ENCODE measurements at regions not wholly inside any gene's neighbourhood (a gene's known extent, or its start where the extent isn't known, plus 50 kb on each side); places are given as distances from the start of the nearest gene placed in this dataset.
"Not testable (repeated sequence)": the region's sequence is repeated elsewhere in the genome, so short reads cannot be mapped to it uniquely, and the experiment has no call there.

GRCh38 chr7:138208864-138209263, 132.6 kb downstream of the AKR1D1 start:
- TF ChIP-seq, protein P1, sequence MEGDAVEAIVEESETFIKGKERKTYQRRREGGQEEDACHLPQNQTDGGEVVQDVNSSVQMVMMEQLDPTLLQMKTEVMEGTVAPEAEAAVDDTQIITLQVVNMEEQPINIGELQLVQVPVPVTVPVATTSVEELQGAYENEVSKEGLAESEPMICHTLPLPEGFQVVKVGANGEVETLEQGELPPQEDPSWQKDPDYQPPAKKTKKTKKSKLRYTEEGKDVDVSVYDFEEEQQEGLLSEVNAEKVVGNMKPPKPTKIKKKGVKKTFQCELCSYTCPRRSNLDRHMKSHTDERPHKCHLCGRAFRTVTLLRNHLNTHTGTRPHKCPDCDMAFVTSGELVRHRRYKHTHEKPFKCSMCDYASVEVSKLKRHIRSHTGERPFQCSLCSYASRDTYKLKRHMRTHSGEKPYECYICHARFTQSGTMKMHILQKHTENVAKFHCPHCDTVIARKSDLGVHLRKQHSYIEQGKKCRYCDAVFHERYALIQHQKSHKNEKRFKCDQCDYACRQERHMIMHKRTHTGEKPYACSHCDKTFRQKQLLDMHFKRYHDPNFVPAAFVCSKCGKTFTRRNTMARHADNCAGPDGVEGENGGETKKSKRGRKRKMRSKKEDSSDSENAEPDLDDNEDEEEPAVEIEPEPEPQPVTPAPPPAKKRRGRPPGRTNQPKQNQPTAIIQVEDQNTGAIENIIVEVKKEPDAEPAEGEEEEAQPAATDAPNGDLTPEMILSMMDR (IDR thresholded peaks at IDR 0.05; ENCODE audit: low read depth, low read length), result no peak
- H3K4me3 ChIP-seq (replicated peaks in 1 of 2; ENCODE audit: low read depth in 2 of 2, low read length in 2 of 2), result no peak overlapping the region
- DNase-seq (ENCODE audit: low read depth in 2 of 2), result no peak

DNA sequence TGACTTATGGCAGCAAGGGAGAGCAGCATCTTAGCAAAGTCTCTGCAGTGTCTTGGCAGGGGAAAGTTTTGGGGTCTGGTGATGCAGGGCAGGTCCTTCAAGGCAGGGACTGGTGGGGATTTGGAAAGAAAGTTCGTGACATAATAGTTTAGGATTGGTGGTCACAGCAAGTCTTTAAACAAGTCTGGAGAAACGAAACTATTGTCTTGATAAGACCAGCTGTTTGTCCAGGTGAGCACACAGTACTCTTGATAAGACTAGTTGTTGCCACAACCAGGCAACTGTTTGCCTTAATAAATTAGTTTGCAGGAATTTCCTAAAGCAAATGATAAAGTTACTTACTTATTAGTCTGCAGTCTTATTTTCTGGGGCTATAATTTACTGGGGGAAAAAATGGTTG, 136.1 kb downstream of the AKR1D1 start:
- DNase-seq (ENCODE audit: low read depth in 2 of 2), result no peak
- H3K4me3 ChIP-seq (replicated peaks in 1 of 2; ENCODE audit: low read depth in 2 of 2, low read length in 2 of 2), result no peak overlapping the region
- TF ChIP-seq, protein P1 (IDR thresholded peaks at IDR 0.05; ENCODE audit: low read depth, low read length), result no peak

DNA sequence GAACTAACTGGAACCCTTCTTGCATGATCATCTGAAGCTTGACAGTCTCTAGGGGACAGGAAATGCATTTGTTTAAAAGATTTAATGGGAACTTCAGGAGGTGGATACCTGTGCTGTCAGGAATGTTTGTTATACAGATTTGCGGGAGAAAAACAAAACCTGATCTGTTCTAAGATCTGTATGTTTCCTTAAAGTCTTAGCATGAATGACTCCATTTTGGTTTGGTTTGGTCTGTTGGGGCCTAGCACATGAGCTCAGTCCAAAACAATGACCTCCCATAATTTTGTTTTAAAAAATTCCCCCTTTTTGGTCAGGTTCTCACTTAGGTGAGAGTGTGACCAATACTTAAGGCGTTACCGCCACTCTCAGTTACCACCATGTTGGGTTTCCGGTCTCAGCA, 138.7 kb downstream of the AKR1D1 start:
- H3K4me3 ChIP-seq (replicated peaks in 1 of 2; ENCODE audit: low read depth in 2 of 2, low read length in 2 of 2), result no peak overlapping the region
- no peak for DNase-seq (ENCODE audit: low read depth in 2 of 2)
- TF ChIP-seq, protein P1 (IDR thresholded peaks at IDR 0.05; ENCODE audit: low read depth, low read length), result no peak

- H3K4me3 ChIP-seq (replicated peaks in 1 of 2; ENCODE audit: low read depth in 2 of 2, low read length in 2 of 2); DNase-seq (ENCODE audit: low read depth in 2 of 2): not testable (repeated sequence)
These were observed 144.1 kb downstream of the AKR1D1 start for GRCh38 chr7:138220321-138220720.

- H3K4me3 ChIP-seq (replicated peaks in 1 of 2; ENCODE audit: low read depth in 2 of 2, low read length in 2 of 2); DNase-seq (ENCODE audit: low read depth in 2 of 2): not testable (repeated sequence)
These were observed 145.1 kb downstream of the AKR1D1 start for GRCh38 chr7:138221388-138221787.

DNA sequence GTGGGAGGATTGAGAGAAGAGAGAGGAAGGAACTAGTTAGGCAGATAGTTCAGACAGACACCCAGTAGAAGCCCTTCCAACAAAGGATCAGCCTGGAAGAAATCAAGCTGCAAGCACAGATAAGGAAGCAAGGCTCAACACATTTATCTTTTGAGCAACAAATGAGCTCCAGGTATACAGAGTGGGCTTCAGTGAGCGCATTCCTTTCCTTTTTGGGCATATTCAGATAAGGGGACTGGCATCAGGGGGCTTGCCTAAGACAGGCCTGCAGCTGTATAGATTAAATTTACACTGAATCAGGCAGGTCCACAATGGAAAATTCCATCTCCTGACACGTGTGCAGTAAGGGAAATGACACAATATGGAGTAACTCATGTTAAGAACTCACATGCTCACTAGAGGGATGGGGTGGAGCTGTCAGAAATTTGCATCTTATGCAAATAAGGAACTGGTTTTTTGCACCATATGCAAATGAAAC, 147.2 kb downstream of the AKR1D1 start:
- no peak overlapping the region for H3K4me3 ChIP-seq (replicated peaks in 1 of 2; ENCODE audit: low read depth in 2 of 2, low read length in 2 of 2)
- TF ChIP-seq, protein P1 (IDR thresholded peaks at IDR 0.05; ENCODE audit: low read depth, low read length), result no peak
- no peak for DNase-seq (ENCODE audit: low read depth in 2 of 2)

DNA sequence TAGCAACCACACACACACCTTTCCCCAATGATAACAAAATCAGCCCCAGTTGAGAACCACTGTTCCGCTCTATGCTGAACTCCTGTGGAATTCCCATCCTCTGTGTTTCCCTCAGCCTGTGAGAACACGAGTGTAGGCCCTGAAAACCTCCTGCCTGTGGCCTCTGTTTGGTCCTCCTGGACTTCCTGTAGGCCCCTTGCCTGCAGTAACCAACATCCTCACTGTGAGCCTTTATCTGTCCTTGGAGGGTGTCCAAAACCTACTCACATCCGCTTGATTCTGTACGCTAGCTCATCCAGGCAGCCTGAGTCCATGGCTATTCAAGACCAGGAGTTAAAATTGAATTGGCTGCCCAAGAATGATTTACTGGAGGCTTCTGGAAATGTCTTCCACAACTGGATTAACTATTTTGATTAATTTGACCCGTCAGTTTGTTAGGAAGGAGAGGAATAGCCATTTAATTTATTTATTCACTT, 149.8 kb downstream of the AKR1D1 start:
- TF ChIP-seq, protein P1 (IDR thresholded peaks at IDR 0.05; ENCODE audit: low read depth, low read length), result no peak
- DNase-seq (ENCODE audit: low read depth in 2 of 2), result peak; percentile 90 to 97
- no peak overlapping the region for H3K4me3 ChIP-seq (replicated peaks in 1 of 2; ENCODE audit: low read depth in 2 of 2, low read length in 2 of 2)

GRCh38 chr7:138226745-138227279, 150.6 kb downstream of the AKR1D1 start:
- DNase-seq (ENCODE audit: low read depth in 2 of 2), result no peak
- TF ChIP-seq, protein P1 (IDR thresholded peaks at IDR 0.05; ENCODE audit: low read depth, low read length), result no peak
- H3K4me3 ChIP-seq (replicated peaks in 1 of 2; ENCODE audit: low read depth in 2 of 2, low read length in 2 of 2), result no peak overlapping the region

Measured in cardiac fibroblast (primary cell).